Endothelial cell (in vitro differentiated cells): ENCODE measurements at regions not wholly inside any gene's neighbourhood (a gene's known extent, or its start where the extent isn't known, plus 50 kb on each side); places are given as distances from the start of the nearest gene placed in this dataset.
A peak's percentile ranks its signal among the peaks of the same experiment; 100 is the strongest.

Experiments used
- DNase-seq: peaks from one replicate; pipeline ENCODE4 v3.0.0; 2021; ENCODE audit warnings: low spot score
- H3K27ac Mint-ChIP-seq: one replicate; pipeline ENCODE4 v1.8.0; 2021; ENCODE audit warnings: mixed read lengths, inconsistent platforms; ENCODE audit not compliant: unreplicated experiment
- H3K27me3 Mint-ChIP-seq: one replicate; pipeline ENCODE4 v1.8.0; 2021; ENCODE audit warnings: mild to moderate bottlenecking, moderate library complexity, mixed read lengths, inconsistent platforms; ENCODE audit not compliant: unreplicated experiment
- H3K36me3 Mint-ChIP-seq: one replicate; pipeline ENCODE4 v1.8.0; 2021; ENCODE audit warnings: mild to moderate bottlenecking, low read depth, mixed read lengths, inconsistent platforms; ENCODE audit not compliant: unreplicated experiment
- H3K4me1 Mint-ChIP-seq: one replicate; pipeline ENCODE4 v1.8.0; 2021; ENCODE audit warnings: mild to moderate bottlenecking, mixed read lengths, inconsistent platforms; ENCODE audit not compliant: unreplicated experiment
- H3K4me3 Mint-ChIP-seq: one replicate; pipeline ENCODE4 v1.8.0; 2021; ENCODE audit warnings: mild to moderate bottlenecking, mixed read lengths, inconsistent platforms; ENCODE audit not compliant: unreplicated experiment
- H3K9me3 Mint-ChIP-seq: one replicate; pipeline ENCODE4 v1.8.0; 2021; ENCODE audit warnings: mixed read lengths, inconsistent platforms; ENCODE audit not compliant: unreplicated experiment
- TF ChIP-seq, protein P1 (sequence below): fragments of 200-600 bp; sonication (generic); IDR thresholded peaks from one replicate; pipeline ENCODE4 v1.5.0; 2021; ENCODE audit warnings: antibody characterized with exemption; ENCODE audit not compliant: unreplicated experiment

DNA sequence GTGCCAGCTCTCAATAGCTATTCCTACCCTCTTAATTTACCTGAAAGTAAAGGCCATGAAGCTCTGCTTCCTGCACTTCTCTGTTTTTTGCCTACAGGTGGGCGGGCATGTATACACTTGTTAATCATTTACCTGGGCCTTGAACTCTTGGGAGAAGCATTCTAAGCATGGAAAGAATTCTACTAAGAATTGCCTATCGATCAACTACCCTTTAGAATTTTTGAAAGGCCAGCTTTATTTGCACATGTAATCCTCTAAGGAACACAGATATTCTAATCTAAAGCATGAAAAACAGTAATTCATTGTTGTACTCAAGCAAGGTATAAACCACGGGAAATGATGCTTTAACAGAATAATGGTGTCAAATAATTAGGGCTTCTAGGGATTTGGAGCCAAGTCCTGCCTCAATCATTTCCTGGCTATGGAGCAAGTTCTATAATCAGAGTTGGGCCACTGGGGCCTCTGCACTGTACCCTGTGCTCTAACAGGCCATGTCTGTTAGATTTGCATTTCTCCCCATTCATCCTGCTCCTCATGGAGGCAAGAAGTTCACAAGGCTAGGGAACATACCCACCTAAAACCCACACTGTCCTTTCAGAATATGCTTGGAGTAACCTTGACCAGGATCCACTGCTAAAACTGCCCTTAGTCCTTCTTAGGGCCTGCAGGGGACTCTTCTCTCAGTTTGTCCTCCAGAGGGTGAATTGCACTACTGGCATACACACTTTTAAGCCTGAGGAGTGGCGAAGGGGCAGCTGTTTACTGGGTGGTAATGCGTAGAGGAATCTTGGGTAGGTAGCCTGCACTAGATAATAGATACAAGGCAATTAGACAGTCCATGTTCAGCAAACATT lies 276.4 kb upstream of the JAG1 start:
- Mint-ChIP-seq H3K27me3 (no peaks in the 10 kb centered on the region), H3K36me3 (no peaks in the 10 kb centered on the region), H3K4me1 (peaks cover 6% of the 10 kb centered on the region), H3K27ac (no peak overlapping the region), H3K9me3 (no peaks in the 10 kb centered on the region), H3K4me3 (no peak overlapping the region)
- no peak for DNase-seq
- TF ChIP-seq, protein P1, sequence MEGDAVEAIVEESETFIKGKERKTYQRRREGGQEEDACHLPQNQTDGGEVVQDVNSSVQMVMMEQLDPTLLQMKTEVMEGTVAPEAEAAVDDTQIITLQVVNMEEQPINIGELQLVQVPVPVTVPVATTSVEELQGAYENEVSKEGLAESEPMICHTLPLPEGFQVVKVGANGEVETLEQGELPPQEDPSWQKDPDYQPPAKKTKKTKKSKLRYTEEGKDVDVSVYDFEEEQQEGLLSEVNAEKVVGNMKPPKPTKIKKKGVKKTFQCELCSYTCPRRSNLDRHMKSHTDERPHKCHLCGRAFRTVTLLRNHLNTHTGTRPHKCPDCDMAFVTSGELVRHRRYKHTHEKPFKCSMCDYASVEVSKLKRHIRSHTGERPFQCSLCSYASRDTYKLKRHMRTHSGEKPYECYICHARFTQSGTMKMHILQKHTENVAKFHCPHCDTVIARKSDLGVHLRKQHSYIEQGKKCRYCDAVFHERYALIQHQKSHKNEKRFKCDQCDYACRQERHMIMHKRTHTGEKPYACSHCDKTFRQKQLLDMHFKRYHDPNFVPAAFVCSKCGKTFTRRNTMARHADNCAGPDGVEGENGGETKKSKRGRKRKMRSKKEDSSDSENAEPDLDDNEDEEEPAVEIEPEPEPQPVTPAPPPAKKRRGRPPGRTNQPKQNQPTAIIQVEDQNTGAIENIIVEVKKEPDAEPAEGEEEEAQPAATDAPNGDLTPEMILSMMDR: no peak

DNA sequence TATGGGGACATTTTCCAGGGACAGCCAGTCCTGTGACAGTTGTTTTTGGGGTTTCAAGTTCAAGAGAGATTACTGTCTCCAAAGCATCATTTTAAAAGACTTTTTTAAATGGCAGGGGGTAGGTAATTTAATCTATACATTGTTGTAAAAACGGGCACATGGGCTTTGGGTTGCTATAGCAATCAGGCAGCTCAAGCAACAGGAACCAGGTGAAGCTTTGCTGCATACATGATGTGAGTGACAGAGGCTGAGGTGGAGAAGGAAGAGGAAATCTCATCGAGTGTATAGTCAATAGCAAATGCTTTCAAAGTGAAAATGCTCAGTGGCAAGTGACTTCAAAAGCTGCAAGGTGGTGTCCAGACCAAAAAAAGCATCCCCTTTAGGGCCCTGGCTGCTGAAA lies 277.4 kb upstream of the JAG1 start:
- Mint-ChIP-seq H3K4me3 (no peak overlapping the region), H3K4me1 (peaks cover 11% of the 10 kb centered on the region), H3K27ac (peak overlapping the region; percentile 15), H3K36me3 (no peaks in the 10 kb centered on the region), H3K27me3 (no peaks in the 10 kb centered on the region), H3K9me3 (no peaks in the 10 kb centered on the region)
- TF ChIP-seq, protein P1: no peak
- no peak for DNase-seq

DNA sequence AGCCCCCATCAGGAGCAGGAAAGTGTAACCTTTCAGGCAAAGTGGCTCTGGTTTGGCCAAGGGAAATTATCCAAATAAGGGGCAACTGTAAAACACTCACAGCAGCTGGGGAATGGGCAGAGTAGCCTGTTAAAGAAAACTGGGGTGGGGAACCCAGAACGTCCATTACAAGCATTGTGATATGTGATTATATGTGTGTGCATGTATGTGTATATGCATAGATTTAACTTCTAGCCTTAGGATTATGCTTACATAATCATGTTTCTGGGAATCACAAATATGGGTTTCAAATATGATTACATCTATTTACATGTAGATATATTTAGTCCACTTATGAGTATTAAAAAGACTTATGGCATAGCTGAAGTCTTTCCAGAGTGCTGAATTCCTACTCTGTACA lies 278.1 kb upstream of the JAG1 start:
- no peak overlapping the region for H3K27ac Mint-ChIP-seq
- no peaks in the 10 kb centered on the region for H3K9me3 Mint-ChIP-seq
- peaks cover 1% of the 10 kb centered on the region for H3K27me3 Mint-ChIP-seq
- DNase-seq: no peak
- H3K4me1 Mint-ChIP-seq: peaks cover 12% of the 10 kb centered on the region
- no peak overlapping the region for H3K4me3 Mint-ChIP-seq
- TF ChIP-seq, protein P1: no peak
- no peaks in the 10 kb centered on the region for H3K36me3 Mint-ChIP-seq

DNA sequence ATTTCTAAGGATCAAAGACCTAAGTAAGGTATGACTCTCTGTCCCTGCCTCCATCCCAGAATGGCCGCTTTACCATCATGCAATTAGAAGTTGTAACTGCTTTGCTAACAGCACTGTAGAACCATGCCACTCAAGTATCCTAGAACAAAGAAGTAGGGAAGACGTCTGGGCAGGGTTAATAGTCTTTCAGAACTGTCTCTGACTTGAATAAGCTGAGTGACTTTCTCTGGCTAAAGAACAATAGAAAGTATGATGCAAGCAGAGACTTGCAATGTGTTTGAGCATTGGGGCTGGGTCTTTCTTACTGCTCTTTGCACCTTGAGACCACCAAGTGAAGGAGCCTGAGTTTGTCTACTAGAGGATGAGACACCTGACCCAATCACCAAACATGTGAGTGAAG lies 279.6 kb upstream of the JAG1 start:
- H3K27ac Mint-ChIP-seq: no peak overlapping the region
- peaks cover 2% of the 10 kb centered on the region for H3K27me3 Mint-ChIP-seq
- DNase-seq: no peak
- TF ChIP-seq, protein P1: no peak
- H3K4me3 Mint-ChIP-seq: no peak overlapping the region
- H3K36me3 Mint-ChIP-seq: no peaks in the 10 kb centered on the region
- no peaks in the 10 kb centered on the region for H3K9me3 Mint-ChIP-seq
- peaks cover 12% of the 10 kb centered on the region for H3K4me1 Mint-ChIP-seq

DNA sequence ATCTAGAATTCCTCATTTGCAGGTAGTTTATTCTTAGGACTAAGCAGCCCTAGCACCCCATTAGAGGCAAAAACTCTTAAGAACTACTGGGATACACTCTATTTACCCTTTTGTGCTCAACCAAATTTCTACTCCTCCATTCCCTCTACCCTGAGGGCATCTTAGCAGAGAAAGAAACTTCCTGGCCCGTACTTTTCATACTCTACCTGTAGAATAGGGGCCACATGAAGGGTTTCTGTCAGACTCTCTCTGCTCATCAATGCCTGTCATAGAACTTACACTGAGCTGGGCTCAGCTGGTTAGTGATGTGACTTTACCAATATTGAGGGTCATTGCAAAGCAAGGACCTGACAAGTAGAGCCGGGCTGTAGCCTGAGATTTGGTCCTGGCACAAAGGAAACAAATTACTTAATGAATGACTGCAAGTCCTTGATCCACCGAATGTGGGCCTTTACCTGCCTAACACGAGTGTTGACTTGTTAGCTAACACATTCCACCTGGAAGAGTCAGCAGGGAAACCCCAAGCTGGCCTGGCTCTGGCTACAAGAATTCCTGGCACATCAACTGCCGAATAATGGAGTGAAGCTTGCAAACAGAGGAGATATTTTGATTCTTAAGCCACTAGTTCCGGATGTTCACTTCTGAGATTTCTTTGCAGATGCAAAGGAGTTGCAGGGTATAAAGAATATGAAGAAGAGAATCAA lies 280.5 kb upstream of the JAG1 start:
- no peaks in the 10 kb centered on the region for H3K36me3 Mint-ChIP-seq
- DNase-seq: no peak
- no peak overlapping the region for H3K27ac Mint-ChIP-seq
- peaks cover 12% of the 10 kb centered on the region for H3K4me1 Mint-ChIP-seq
- peaks cover 5% of the 10 kb centered on the region for H3K27me3 Mint-ChIP-seq
- TF ChIP-seq, protein P1: no peak
- no peak overlapping the region for H3K4me3 Mint-ChIP-seq
- H3K9me3 Mint-ChIP-seq: no peaks in the 10 kb centered on the region
